ENCODE measurements at regions not wholly inside any gene's neighbourhood (a gene's known extent, or its start where the extent isn't known, plus 50 kb on each side); places are given as distances from the start of the nearest gene placed in this dataset.

DNA sequence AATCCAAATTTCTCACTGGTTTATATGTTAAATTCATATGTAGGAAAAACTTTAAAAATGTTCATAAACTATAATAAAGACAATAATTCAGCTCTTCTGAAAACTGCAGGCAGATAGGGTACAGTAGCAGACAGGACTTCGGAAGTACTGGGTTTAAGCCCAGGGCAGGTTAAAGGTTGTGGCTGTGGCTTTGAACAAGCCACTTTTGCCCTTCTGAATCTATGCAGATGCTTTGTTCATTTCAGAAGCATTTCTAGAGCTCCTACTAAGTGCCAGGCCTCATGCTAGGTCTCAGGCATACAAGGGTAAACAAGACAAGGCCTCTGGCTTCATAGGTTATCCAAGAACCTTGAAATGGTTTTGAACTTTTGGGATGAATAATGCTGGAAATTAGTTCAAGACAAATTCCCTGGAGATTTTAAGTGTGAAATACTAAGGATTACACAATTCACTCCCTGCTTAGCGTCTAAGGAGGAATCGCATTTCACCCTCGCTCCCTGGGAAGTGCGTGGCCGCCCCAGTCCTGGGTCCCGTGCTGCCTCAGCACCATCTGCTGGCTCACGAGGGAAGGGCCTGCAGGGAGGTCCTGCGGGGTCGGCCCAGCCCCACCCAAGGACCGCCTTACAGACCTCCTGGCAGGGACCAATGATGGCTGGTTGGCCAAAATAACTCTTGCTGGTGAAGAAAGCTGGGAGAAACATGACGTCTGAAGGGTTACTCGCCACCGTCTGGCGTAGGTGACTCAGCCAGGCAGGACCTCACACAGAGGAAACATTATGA lies 67.7 kb upstream of the L3MBTL4 start:
- Histone ChIP-seq H3K56ac (replicated peaks; ENCODE audit: insufficient read length, low read depth, low read length) (no peak overlapping the region), H3K4me2 (ENCODE audit: insufficient read depth in 1 of 2, low read depth in 2 of 2, low read length in 2 of 2) (no peak overlapping the region; a peak in 1 of 4 replicates), H3K79me1 (ENCODE audit: low read depth, low read length) (no peaks in the 10 kb centered on the region), H2BK20ac (ENCODE audit: low read length) (no peak overlapping the region), H2AFZ (ENCODE audit: low read length) (peak overlapping the region; percentile 84), H3K79me2 (ENCODE audit: control insufficient read depth in 1 of 2, insufficient read depth in 2 of 2, low read length in 2 of 2) (no peaks in the 10 kb centered on the region), H3K4me1 (replicated peaks in 1 of 4; ENCODE audit: control insufficient read depth in 3 of 4, insufficient read depth in 4 of 4, low read length in 3 of 4) (peaks cover 3 to 8% (median 6%) of the 10 kb centered on the region in 4 experiments; a peak in 6 of 7 replicates), H3K9ac (replicated peaks in 1 of 4; ENCODE audit: extremely low read depth in 1 of 4, low read depth in 3 of 4, low read length in 3 of 4) (no peak overlapping the region), H3K27ac (ENCODE audit: low read depth, low read length) (no peak overlapping the region), H3K4ac (replicated peaks; ENCODE audit: insufficient read length, low read depth, low read length) (no peak overlapping the region), H4K20me1 (replicated peaks in 1 of 2; ENCODE audit: control insufficient read depth in 1 of 2, insufficient read depth in 2 of 2, low read length in 2 of 2) (no peaks in the 10 kb centered on the region), H3K23me2 (ENCODE audit: low read depth, low read length) (no peaks in the 10 kb centered on the region), H3K9me3 (ENCODE audit: insufficient read depth in 2 of 2, low read depth in 1 of 2, low read length in 1 of 2) (no peaks in the 10 kb centered on the region), H2BK12ac (ENCODE audit: low read depth, low read length) (no peak overlapping the region), H2BK5ac (ENCODE audit: low read depth, low read length) (no peak overlapping the region), H2BK15ac (ENCODE audit: low read length) (no peak overlapping the region), H4K8ac (ENCODE audit: extremely low read depth, insufficient read depth, low read length) (no peak overlapping the region), H3K4me3 (ENCODE audit: extremely low read depth in 1 of 4, insufficient read depth in 2 of 4, low read depth in 3 of 4, low read length in 4 of 4) (no peak overlapping the region), H2BK120ac (replicated peaks; ENCODE audit: low read depth, low read length) (no peak overlapping the region), H3K27me3 (replicated peaks in 1 of 4; ENCODE audit: control insufficient read depth in 3 of 4, extremely low read depth in 1 of 4, insufficient read depth in 3 of 4, low read length in 3 of 4) (no peaks in the 10 kb centered on the region), H3K23ac (ENCODE audit: insufficient read length) (no peak overlapping the region), H3K14ac (ENCODE audit: insufficient read length) (no peak overlapping the region), H4K91ac (replicated peaks; ENCODE audit: insufficient read length, low read length) (no peak overlapping the region), H3K36me3 (ENCODE audit: control insufficient read depth in 2 of 4, insufficient read depth in 4 of 4, low read length in 3 of 4) (no peaks in the 10 kb centered on the region), H3K18ac (ENCODE audit: extremely low read depth, low read length) (no peak overlapping the region), H4K5ac (ENCODE audit: insufficient read length, low read depth, low read length) (no peak overlapping the region), H2AK5ac (ENCODE audit: low read depth, low read length) (no peak overlapping the region)
- POLR2A ChIA-PET (ENCODE audit: partially characterized antibody) = interaction anchor here (0.5 kb wide), 1 partner anchor 155 kb away, joined by 3 read pairs; no protein-coding TSS in a partner anchor
- peak; percentile 75 for FAIRE-seq
- WGBS, 2 experiments (ENCODE audit: extremely low coverage in 1 of 2, insufficient coverage in 1 of 2, insufficient read length in 1 of 2, insufficient replicate concordance in 2 of 2, low coverage in 1 of 2, low lambda C conversion rate in 2 of 2, missing lambda C conversion rate in 1 of 2) = 19% methylated on average over 15 of the region's 15 CpGs; no CpG with 5 or more reads in 1 of the 2 experiments
- CTCF ChIA-PET (ENCODE audit: partially characterized antibody) = interaction anchor here (0.6 to 2.9 kb wide), 18 partner anchors 12 to 615 kb away, joined by 3 to 11 read pairs (median 3); no protein-coding TSS in a partner anchor
- DNase-seq (ENCODE audit: low read depth in 1 of 2, low spot score in 2 of 2) = peak; percentile 68 to 80
- TF ChIP-seq YY1 (IDR thresholded peaks at IDR 0.05; ENCODE audit: low read depth, low read length) (peak; percentile 57; the same call in 1 of the 2 replicates), ZNF274 (IDR thresholded peaks at IDR 0.05; ENCODE audit: borderline replicate concordance, extremely low read depth, low read length) (no peak), KDM4A (IDR thresholded peaks at IDR 0.05; ENCODE audit: low read depth, low read length, severe bottlenecking) (no peak), EZH2 (IDR thresholded peaks at IDR 0.05; ENCODE audit: low read depth, low read length, severe bottlenecking) (no peak), CHD1 (IDR thresholded peaks at IDR 0.05; ENCODE audit: low read depth, low read length) (no peak), MAX (IDR thresholded peaks at IDR 0.05) (peak; percentile 71), USF2 (IDR thresholded peaks at IDR 0.05; ENCODE audit: low read length) (0 out of 2 replicates have a peak, but pooled peaks have one; percentile 18), BACH1 (IDR thresholded peaks at IDR 0.05; ENCODE audit: low read length) (0 out of 2 replicates have a peak, but pooled peaks have one; percentile 36)
